ENCODE measurements at regions not wholly inside any gene's neighbourhood (a gene's known extent, or its start where the extent isn't known, plus 50 kb on each side); places are given as distances from the start of the nearest gene placed in this dataset.

- DNase-seq, result no peak
These were observed 117.2 kb upstream of the NAV2 start for GRCh38 chr11:19595499-19595839.

DNA sequence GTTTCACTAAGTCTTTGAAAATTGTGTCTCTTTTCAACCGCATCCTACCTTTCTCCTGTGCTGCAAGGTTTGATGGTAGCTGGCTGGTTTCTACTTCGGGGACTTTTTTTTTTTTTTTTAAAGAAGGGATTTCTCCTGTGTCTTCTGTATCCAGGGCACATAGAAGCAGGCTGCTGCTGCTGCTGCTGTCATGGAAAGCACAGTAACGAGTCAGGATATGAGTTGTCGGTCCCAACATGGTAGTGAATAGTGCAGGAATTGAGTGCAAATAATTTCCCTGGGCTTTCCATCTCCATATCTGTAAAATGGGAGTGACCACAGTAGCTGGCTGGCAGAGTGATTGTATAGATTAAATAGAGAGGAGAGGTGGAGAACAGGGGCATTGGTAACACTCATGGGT is 118.3 kb upstream of the NAV2 start:
- no peak for DNase-seq

DNA sequence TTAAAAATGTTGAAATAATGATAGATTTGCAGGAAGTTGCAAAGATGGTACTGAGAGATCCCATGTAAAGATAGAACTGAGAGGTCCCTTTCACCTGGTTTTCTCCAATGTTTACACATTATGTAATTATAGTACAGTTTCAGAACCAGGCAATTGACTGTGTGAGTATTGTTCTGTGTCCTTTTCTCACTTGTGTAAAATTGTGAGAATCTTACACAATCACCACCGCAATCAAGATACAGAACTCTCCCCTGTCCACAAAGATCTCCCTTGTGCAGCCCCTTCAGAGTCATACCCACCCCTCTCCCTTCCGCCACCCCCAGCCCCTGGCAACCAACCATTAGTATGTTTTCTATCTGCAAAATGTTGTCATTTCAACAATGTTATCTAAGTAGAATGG is 119.8 kb upstream of the NAV2 start:
- no peak for DNase-seq

DNA sequence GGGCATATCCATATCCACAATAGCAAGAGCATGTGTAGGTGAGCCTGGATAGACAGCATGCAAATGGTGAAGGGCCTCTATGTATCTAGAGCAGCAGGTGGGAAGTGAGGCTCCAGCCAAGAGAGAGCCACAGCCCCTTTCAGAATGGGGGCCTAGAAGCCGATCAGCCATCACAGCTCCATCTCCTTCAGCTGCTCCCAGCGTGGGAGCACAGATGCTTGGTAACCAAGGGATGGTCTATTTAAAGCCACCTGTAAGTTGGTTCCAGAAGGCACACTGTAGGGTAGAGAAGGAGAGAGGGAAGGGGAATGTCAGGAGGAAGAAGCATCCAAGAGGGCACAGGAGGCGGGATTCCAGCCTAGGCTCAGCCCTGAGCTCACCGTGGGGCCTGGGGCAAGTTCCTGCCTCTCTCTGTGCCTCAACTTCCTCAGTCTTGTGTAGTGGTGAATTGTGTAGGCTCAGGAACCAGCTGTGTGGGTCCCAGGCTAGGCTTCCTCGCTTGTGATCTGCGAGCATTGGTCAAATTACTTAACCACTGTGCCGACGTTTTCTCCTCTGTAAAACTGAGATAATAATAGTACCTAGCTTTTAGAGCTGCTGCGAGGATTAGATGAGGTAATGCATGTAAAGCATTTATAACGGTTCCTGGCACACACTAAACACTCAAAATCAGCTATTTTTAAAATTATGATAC is 122.9 kb upstream of the NAV2 start:
- DNase-seq, result no peak

DNA sequence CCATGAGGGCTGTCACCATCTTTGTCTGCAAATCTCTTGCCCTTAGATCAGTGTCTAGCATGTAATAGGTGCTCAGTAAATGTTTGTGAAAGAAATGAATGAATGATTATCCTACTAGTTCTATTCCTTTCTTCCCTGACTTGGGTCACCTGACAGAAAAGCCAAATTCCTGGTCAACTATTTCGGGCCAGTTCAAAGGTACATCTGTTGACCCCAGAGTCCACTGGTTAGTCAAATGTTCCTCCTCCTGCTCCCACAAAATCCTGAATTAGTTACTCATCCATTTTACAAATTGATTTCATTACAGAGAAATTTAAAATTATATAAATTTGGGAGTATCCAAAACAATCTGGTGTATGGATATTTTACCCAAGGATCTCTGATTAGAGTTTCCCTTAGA is 124.7 kb upstream of the NAV2 start:
- DNase-seq, result no peak

- no peak for DNase-seq
These were observed 132.0 kb upstream of the NAV2 start for GRCh38 chr11:19580646-19581045.

DNA sequence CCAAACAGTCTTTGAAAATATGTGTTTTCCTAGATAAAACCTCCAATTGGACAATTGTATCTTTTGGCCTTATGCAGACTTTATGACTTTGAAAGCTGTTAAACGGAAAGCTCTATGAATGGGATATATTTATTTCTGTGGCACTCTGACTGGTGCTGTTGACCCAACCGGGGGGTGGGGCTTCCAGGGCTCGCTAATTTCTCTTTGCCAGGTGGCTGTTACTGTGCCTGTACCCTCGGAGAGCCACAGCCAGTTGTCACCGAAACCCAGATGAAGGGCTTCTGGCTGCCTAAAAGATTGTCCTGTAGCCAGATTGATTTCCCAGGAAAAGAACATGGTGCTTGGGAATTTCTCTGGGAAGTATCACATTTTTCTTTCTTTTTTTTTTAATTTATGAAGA is 132.7 kb upstream of the NAV2 start:
- no peak for DNase-seq

GRCh38 chr11:19578871-19579270 is 133.8 kb upstream of the NAV2 start:
- DNase-seq, result no peak

DNA sequence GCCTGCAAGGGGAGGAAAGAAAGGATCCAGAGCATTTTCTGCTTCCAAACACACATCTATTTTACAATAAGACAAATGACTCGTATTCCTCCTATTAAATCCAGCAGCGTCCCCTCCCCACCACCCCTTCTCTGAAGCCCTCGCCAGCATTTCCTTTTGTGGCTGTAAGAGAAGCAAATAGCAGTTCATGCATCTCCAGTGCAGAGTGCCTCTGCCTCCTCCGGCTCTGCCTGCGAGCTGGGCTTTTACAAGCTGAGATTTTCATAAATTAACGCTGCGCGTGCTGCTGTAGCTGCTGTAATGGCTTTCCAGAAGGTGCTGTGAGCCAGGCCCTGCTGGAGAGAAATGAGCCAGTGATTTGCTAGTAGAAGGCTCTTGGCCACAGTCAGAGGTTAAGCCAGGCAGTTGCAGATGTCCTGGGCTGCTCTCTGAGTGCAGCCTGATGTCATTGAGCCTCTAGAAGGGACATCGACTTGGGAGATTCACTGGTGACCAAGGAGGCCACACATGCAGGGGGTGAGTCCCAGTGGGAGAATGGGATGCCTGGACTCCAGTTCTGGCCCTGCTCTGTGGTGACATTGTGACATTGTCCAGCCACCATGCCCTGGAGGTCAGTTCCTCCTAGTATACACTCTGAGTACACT is 134.5 kb upstream of the NAV2 start:
- DNase-seq, result peak; percentile 82

DNA sequence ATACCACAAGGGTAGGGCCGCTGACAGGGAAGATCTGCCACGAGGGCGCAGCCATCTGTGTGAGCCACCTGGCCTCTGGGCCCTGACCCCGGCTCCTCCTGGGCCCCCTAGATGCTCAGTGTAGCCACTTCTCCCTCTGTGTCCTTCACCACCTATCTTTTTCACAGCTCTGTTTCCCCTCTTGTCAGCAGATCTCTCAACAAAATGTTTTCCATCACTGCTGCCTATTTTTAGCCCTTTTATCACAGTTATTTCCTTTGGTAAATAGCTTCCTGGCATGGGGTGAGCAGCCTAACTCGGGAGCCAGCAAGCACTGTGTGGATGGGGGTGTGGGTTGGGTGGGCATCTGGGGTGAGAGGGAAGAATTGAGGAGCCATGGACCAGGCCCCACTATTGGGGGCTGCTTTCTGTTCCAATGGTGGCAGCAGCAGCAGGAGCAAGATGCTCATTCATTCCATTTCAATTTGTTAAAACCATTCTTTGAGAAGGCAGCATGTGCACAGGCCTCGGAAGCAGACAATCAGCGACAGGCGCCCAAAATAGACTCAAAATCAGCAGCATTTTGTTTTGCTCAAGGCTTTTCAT is 135.2 kb upstream of the NAV2 start:
- DNase-seq, result no peak

- DNase-seq, result no peak
These were observed 135.7 kb upstream of the NAV2 start for GRCh38 chr11:19576903-19577302.

DNA sequence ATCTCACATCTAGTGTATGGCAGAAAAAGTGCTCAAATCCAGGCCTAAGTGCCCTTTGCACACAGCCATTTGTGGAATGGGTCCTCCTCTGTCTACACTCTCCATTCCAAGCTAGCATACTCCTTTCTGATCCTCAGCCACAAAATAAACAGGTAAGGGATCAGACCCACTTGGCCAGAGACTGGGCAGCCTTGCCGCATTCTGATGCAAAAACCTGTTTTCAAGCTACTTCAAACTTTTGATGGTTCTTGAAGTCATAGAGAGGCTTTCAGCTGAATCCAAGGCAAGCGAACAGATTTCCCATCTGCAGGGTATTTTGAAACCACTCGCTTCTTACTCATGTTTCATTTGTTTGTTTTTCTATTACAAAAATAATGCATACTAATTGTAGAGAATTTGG is 136.6 kb upstream of the NAV2 start:
- DNase-seq, result no peak

GRCh38 chr11:19574916-19575315 is 137.7 kb upstream of the NAV2 start:
- DNase-seq, result no peak

GRCh38 chr11:19573666-19574065 is 139.0 kb upstream of the NAV2 start:
- DNase-seq, result peak; percentile 53

- DNase-seq, result no peak
These were observed 140.7 kb upstream of the NAV2 start for GRCh38 chr11:19571906-19572305.

DNA sequence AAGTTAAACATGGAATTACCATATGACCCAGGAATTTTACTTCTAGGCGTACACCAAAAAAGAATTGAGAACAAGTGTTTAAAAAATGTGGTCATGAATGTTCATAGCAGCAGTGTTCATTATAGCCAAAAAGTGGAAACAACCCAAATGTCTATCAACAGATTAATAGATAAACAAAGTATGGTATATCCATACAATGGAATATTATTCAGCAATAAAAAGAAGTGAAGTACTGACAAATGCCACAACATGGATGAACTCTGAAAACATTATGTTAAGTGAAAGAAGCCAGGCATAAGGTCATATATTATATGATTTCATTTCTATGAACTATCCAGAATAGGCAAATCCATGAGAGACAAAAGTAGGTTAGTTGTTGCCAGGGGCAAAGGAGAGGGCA is 141.7 kb upstream of the NAV2 start:
- no peak for DNase-seq

DNA sequence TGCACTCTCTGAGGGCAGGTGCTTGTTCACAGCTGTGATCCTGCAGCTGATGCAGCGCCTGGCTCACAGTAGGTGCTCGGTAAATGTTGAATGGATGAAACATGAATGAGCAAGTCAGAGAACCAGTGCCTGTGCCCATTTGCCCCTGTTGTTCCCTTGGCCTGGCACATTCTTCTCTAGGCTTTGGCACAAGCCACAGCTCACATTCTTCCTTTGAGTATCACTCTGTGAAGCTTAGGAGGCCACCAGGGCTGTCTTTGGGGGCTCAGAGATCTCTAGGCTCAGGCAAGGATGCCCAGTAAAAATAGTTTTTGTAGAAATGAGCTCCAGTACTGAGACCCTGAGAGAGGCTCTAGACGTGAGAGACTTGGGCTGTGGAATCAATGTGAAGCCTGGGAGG is 144.6 kb upstream of the NAV2 start:
- no peak for DNase-seq

DNA sequence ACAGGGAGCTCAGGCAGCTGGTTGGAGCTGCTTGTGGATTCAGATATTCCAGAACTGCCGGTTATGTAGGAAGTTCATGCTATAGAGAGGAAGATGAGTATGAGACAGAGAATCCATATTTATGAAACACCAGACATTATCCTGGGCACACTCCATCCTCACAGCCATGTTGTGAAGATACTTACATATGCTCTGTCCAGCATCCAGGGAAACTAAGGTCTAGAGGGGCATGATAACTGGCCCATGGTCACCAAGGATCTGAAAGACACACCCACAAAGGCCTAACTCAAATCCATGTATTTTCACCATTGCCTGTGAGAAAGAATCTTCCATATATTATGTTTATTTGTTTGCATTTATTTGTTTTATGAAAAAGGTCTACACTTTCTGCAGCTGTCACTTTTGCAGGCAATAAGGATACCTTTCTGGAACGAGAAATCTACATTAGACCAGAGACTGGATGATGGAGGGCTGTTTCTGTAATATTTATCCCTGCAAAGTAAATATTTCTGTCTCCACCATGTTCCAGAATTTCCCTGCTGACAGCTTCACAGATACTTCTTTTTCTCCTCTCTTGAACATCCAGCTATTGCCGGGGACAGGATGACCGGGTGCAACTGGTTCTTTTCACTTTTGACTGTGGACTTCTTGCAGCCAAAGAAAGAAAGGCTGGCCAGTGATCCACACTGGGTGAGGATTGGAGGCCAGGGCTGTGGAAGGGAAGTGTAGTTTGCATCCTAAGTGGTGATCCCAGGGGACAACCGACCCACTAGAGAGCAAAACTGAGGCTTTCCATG is 145.9 kb upstream of the NAV2 start:
- no peak for DNase-seq

- no peak for DNase-seq
These were observed 147.0 kb upstream of the NAV2 start for GRCh38 chr11:19565639-19566038.

DNA sequence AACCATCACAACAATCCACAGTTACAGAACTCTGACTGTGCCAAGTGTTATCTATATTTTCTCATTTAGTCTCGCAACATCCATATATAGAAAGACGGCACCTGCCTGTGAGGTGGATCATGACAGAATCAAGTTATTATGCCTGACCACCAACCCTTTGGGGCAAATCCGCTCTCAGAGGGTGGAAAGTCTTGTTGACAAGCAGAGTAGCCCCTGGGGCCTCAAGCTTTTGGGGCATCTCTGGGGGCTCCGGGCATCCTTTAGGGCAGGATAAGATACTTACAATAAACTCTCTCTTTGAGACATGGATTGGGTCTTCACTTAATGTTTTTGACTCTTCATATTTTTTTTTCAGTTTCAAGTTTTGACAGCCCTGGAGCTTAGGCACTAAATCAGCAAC is 150.5 kb upstream of the NAV2 start:
- DNase-seq, result no peak

GRCh38 chr11:19561011-19561410 is 151.6 kb upstream of the NAV2 start:
- DNase-seq, result no peak

GRCh38 chr11:19560156-19560555 is 152.5 kb upstream of the NAV2 start:
- DNase-seq, result no peak

DNA sequence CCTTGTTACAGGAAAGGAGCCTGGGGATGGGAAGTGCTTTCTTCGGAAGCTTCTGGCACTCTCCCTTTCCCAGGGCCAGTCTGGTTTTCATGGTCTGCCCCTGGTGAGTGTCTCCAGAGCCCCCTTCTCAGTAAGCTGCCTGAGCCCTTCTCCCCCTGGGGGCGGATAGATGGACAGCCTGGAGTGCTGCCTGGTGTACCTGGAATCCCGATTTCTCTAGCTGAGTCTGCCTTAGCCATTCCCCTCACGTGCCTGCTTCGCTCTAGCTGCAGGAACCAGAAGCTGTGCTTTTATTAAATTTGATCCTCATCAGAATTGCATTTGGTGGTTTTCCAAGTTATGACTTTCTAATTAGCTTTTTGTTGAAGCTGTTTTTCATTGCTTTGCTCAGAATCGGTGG is 152.9 kb upstream of the NAV2 start:
- DNase-seq, result no peak

Measured in femur (tissue), 1 donor.